GM19452 (cell line): ENCODE measurements at regions not wholly inside any gene's neighbourhood (a gene's known extent, or its start where the extent isn't known, plus 50 kb on each side); places are given as distances from the start of the nearest gene placed in this dataset.
A peak's percentile ranks its signal among the peaks of the same experiment; 100 is the strongest.
"Not testable (repeated sequence)": the region's sequence is repeated elsewhere in the genome, so short reads cannot be mapped to it uniquely, and the experiment has no call there.

Source experiments
- ATAC-seq: cut with Tn5 transposase; IDR thresholded peaks from one replicate; pipeline ENCODE4 v1.9.1; 2021; ENCODE audit not compliant: unreplicated experiment

DNA sequence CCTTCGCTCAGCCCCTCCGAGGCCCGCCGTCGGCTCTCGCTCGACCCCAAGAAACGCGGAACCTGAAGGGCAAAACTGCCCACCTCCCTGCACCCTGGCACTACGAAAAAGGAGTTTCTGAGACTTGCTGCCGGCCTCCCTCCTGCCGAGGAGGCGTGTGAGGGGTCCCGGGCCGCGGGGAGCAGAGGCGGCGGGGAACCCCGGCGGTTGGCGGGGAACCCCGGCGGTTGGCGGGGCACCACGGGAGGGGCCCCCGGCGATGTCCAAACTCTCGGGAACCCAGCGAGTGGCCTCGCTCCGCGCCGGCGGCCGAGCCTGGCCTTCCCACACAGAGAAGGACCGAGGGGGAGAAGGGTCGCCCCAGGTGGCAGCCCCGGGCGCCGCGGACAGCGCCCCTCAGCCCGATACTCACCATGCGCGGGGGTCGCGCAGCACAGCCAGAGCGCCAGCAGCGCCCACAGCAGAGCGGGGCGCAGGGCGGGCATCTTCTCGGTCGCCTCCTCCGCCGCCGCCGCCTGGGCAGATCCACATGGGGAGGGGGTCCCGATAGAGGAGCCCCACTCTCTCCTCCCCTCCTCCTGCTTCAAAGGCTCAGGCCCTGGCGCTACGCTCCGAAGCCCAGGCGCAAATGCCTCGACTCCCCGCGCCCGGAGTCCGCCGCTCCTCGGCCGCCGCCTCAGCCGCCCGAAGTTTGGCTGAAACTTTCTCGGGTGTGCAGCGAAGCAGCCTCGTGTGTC is 69.4 kb upstream of the NUDT4B start:
- ATAC-seq, result not testable (repeated sequence)

DNA sequence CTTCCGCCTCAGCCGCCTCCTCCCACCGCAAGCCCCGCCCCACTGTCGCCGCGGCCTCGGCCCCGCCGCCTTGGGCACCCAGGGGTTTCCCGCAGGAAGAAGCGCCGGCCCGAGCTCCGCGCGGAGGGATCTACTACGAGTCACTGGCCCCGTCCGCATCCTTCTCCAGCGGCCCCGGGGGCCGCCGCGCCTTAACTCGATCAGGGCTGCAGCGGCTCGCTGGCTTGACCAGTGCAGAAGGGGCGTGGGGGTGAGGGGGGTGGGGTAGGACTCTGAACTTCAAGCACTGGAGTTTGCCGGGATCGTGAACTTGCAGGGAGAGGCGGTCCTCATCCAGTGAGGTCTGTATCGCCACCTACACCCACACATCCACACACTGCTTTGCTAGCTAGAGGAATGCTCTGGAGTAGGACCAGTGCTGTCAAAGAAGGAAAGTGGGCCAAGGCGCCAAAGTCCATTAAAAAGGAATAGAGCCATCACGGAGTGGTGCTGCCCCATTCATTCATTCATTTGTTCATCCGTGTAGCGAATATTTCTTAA is 68.7 kb upstream of the NUDT4B start:
- ATAC-seq, result peak; percentile 55

DNA sequence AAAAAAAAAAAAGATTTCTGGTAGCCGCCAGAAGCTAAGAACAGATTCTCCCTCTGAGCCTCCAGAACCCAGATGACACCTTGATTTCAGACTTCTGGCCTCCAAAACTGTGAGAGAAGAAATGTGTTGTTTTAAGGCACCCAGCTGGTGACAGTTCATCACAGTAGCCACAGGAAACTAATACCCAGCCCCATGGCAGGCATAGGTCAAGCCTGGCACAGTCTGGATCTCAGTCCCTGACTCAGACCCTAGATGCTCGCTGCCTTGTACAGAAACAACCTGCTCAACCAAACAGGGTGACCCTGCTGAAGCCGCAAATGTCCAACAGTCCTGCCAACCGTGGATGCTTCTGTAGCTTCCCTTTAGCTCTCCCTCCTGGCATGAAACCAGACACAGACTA is 61.8 kb upstream of the NUDT4B start:
- not testable (repeated sequence) for ATAC-seq

DNA sequence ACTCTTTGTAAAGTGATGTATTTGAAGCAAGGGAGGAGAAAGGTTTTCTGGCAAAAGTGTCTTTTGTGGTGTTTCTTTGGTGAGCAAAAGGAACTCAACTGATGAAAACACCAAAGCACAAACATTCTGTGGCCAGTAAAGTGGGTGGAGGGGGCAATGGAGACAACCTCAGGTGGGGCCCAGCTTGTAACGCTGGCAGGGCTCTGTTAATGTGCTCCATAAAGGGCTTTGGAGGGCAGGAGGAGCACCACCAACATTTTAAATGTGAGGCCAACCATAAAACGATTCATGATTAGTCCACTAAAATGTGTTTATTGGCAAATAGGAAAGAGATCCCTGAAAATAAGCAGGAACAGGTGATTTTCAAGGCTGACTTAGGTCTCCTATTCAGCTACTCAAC is 61.2 kb upstream of the NUDT4B start:
- not testable (repeated sequence) for ATAC-seq
